VCaP (cell line): ENCODE measurements at regions not wholly inside any gene's neighbourhood (a gene's known extent, or its start where the extent isn't known, plus 50 kb on each side); places are given as distances from the start of the nearest gene placed in this dataset.

Experiments used
- H3K27ac ChIP-seq: fragments of 450-650 bp; 2 replicates; pipeline ENCODE4 v1.5.1; 2017
- CTCF ChIP-seq: fragments of 450-650 bp; conservative IDR thresholded peaks from 2 replicates; pipeline ENCODE4 v1.5.1; 2017; ENCODE audit warnings: mild to moderate bottlenecking, moderate library complexity

DNA sequence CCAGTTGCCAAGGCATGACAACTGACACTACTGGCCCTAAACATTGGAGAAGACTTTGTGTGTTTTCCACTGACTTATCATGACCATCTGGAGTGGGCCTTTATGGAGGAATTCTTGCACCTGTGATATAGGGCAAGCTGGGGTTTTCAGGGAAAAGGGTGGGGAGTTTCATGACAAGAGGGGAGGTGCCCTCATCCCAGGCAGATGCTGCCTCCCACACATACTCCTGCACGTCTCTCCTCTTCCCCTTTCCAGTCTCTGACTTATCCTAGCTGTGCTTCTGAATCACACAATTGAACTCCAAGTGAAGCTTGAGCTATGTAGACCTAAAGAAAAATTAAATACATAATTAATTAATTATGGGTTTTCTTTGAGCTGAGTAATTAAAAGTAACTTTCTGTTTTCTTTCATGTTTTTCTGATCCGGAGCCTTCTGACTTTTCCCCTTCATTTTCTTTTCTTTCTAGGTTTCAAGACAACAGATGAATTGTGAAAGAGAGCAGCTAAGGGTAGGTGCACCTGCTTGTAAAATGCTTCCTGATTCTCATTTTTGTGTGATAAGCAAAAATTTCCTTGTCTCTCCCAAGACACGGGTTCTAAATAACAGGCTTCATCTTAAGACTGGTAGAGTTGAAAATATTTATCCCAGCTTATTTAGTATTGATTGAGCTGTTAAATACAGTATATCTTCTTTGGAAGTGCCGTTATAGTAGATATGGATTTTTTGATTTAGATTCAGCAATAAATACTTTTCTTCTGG, 280.9 kb upstream of the RBFOX1 start:
- H3K27ac ChIP-seq, result no peak overlapping the region
- no peak for TF ChIP-seq CTCF

DNA sequence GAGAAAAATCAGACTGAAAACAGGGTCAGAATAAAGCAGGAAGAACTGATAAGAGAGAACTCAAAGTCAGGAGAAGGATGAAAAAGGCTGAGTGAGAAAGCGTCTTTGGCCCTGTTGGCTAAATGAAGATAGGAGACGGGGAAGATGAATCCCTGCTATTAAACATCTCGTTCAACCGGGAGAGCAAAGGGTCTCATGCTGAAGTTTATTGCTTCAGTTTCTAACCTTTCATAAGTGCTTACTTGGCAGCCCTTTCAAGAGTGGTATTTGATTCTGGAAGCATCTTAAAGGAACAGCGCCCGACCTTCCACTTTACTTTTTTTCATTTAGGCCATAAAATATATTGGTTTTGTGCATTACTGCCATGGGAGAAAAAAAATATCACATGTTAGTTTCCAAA, 288.3 kb upstream of the RBFOX1 start:
- no peak overlapping the region for H3K27ac ChIP-seq
- TF ChIP-seq CTCF, result no peak

DNA sequence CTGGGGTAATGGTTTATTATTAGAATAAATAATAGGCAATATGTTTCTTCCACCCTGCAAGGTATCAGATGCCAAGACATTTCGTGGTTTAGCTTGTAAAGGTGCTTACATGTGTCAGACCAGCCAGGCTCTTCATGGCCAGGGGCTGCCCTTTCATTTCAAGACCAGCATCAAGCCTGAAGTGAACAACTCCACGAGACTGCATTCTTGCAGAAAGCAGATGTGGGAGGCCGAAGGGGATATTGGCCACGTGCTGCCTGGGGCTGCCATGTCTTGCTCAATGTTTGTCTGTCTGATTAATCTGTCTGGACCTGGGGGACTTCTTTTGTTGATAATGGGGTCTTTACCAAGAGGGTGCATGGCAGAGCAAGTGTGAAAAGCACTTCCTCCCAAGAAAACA, 294.2 kb upstream of the RBFOX1 start:
- TF ChIP-seq CTCF, result no peak
- no peak overlapping the region for H3K27ac ChIP-seq

DNA sequence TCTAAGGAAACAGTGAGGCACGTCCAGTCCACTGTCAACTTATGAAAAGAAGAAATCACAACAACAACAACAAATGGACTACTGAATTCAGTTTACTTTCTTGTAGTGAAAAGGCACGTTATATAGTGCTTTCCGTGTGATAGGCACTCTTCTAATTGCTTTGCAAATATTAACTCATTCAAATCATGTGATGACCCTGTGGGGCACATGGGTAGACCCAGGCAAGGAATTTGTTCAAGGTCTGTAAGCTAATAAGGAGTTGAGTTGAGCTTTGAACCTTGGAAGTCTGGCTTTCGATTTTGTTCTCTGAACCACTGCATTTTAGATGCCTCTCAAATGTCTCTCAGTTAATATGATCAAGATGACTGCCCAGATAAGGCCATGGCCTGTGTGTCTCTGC, 295.1 kb upstream of the RBFOX1 start:
- TF ChIP-seq CTCF, result no peak
- H3K27ac ChIP-seq, result no peak overlapping the region

GRCh38 chr16:7031031-7031430, 301.6 kb upstream of the RBFOX1 start:
- no peak for TF ChIP-seq CTCF
- H3K27ac ChIP-seq, result no peak overlapping the region

DNA sequence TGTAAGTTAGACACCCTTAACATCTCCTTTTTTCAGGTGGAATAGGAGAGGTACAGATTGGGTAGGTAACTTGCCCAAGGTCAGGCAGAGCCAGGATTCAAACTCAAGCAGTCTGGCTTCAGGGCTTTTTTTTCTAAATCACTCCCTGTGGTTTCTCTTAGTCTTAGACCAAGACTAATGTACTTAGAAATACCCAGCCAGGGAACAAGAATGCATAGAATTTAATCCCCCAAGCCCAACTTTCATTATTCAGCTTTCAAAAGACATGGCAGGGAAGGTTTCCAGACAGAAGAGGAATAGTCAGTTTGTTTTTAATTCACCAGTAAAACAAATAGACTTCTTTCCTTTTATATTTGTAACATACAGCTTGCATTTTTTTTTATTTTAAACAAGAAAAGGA, 305.2 kb upstream of the RBFOX1 start:
- TF ChIP-seq CTCF, result no peak
- no peak overlapping the region for H3K27ac ChIP-seq

GRCh38 chr16:7026639-7027038, 306.0 kb upstream of the RBFOX1 start:
- H3K27ac ChIP-seq, result no peak overlapping the region

More at GRCh38 chr16:7026639-7027038, 306.0 kb upstream of the RBFOX1 start:
- TF ChIP-seq CTCF, result no peak
